Esophagus (tissue), 2 donors: ENCODE measurements at regions not wholly inside any gene's neighbourhood (a gene's known extent, or its start where the extent isn't known, plus 50 kb on each side); places are given as distances from the start of the nearest gene placed in this dataset.

Source experiments
- H3K27ac ChIP-seq, 2 donors: one replicate each; pipeline ENCODE4 v1.5.1; 2013; ENCODE audit warnings: low read depth in 2 of 2, mild to moderate bottlenecking in 2 of 2, inconsistent platforms in 1 of 2, low read length in 1 of 2, moderate library complexity in 1 of 2
- H3K27me3 ChIP-seq, 2 donors: one replicate each; pipeline ENCODE4 v1.6.1; 2013; ENCODE audit warnings: low read length in 2 of 2, control low read depth in 1 of 2, mild to moderate bottlenecking in 1 of 2; ENCODE audit not compliant: insufficient read depth in 2 of 2, control insufficient read depth in 1 of 2
- H3K36me3 ChIP-seq, 2 donors: one replicate each; pipeline ENCODE4 v1.6.1; 2013; ENCODE audit warnings: low read length in 1 of 2; ENCODE audit not compliant: control insufficient read depth in 2 of 2, insufficient read depth in 2 of 2
- H3K4me1 ChIP-seq, 2 donors: one replicate each; pipeline ENCODE4 v1.6.1; 2013; ENCODE audit warnings: low read length in 1 of 2; ENCODE audit not compliant: control insufficient read depth in 2 of 2, insufficient read depth in 2 of 2
- H3K4me3 ChIP-seq, 2 donors: one replicate each; pipeline ENCODE4 v1.5.1; 2013; ENCODE audit warnings: low read length in 2 of 2, mild to moderate bottlenecking in 2 of 2, low read depth in 1 of 2, moderate library complexity in 1 of 2
- H3K9me3 ChIP-seq, 2 donors: one replicate each; pipeline ENCODE4 v1.6.1; 2013; ENCODE audit warnings: mild to moderate bottlenecking in 2 of 2, low read depth in 1 of 2, low read length in 1 of 2, moderate library complexity in 1 of 2; ENCODE audit not compliant: control insufficient read depth in 2 of 2, insufficient read depth in 1 of 2
- WGBS, 2 donors: extraction: QIAGEN DNeasy Blood & Tissue Kit; methylation state at CpG; one replicate each; pipeline ENCODE4 v1.1.7; 2013; 5-methylcytosine and 5-hydroxymethylcytosine counted together
- donor health status: healthy with polysubstance abuse.
- donor health status: Bipolar disorder and iron deficiency.

DNA sequence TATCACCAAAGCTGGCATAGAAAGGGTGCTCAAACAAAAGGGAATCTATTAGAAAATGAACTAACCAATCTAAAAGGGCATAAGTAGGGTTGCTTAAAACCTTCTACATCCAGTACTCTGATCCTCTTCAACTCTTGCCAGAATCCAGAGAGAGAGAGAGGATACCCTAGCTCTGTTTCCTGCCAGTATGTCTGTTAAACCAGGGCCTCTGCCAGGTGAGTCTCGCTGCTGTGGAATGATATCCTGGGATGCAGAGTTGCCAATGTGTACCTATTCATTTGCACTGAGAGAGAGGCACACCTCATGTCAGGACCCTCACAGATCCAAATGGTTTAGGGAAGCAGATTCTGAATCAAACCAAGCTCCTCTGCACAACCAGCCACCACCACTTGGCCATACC, 79.8 kb upstream of the DYNLRB2 start:
- Histone ChIP-seq H3K27me3 (no peaks in the 10 kb centered on the region), H3K9me3 (no peaks in the 10 kb centered on the region), H3K36me3 (no peaks in the 10 kb centered on the region), H3K4me3 (no peak overlapping the region), H3K4me1 (no peaks in the 10 kb centered on the region), H3K27ac (no peak overlapping the region)
- 82 to 100% methylated on average over 1 of the region's 1 CpG for WGBS, 2 donors

DNA sequence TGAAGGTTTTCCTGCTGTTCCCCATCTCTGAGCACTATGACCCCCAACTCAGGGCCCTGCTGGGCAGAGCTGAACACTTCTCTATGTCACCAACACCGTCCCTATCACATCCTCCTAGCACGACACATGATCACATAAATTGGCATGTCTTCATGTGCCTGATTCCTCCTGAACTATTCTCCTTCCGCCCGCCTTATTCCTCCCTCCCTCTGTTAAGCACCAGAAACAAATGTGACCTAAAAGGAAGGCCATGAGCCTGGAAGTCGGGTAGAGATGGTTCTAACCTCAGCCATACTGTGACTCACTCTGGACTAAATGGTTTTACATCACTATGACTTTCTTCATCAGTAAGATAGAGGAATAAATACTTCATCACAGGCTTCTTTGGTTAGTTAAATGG, 80.8 kb upstream of the DYNLRB2 start:
- H3K4me3 ChIP-seq = no peak overlapping the region
- H3K9me3 ChIP-seq = no peaks in the 10 kb centered on the region
- H3K27me3 ChIP-seq = no peaks in the 10 kb centered on the region
- H3K4me1 ChIP-seq = no peaks in the 10 kb centered on the region
- H3K36me3 ChIP-seq = no peaks in the 10 kb centered on the region
- WGBS, 2 donors = 66 to 68% methylated on average over 5 of the region's 5 CpGs
- no peak overlapping the region for H3K27ac ChIP-seq

GRCh38 chr16:80459331-80459777, 81.4 kb upstream of the DYNLRB2 start:
- Histone ChIP-seq H3K36me3 (no peaks in the 10 kb centered on the region), H3K4me1 (no peaks in the 10 kb centered on the region), H3K27ac (no peak overlapping the region), H3K4me3 (no peak overlapping the region), H3K27me3 (no peaks in the 10 kb centered on the region), H3K9me3 (no peaks in the 10 kb centered on the region)
- 65 to 71% methylated on average over 3 of the region's 3 CpGs for WGBS, 2 donors

DNA sequence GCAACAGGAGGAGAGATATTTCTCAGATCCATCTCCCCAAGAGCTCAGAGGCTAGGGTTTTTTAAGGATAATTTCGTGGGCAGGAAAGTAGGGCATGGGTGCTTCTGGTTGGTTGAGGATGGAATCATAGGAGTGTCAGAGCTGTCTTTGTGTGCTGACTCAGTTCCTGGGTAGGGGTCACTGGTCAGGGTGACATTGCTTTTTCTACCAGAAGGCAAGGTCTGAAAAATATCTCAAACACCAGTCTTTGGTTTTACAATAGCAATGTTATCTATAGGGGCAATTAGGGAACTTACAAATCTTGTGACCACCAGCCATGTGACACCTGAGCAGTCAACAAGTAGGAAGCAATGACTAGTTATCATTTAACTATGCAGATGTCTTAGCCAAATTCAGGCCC, 82.9 kb upstream of the DYNLRB2 start:
- Histone ChIP-seq H3K9me3 (no peaks in the 10 kb centered on the region), H3K27me3 (no peaks in the 10 kb centered on the region), H3K4me3 (no peak overlapping the region), H3K4me1 (no peaks in the 10 kb centered on the region), H3K27ac (no peak overlapping the region), H3K36me3 (no peaks in the 10 kb centered on the region)
- WGBS, 2 donors = 46 to 50% methylated on average over 1 of the region's 1 CpG

GRCh38 chr16:80454802-80455201, 86.0 kb upstream of the DYNLRB2 start:
- H3K4me1 ChIP-seq = no peaks in the 10 kb centered on the region
- peaks cover 0 to 3% of the 10 kb centered on the region in 2 donors for H3K27me3 ChIP-seq
- WGBS, 2 donors = 77 to 88% methylated on average over 2 of the region's 2 CpGs
- H3K9me3 ChIP-seq = no peaks in the 10 kb centered on the region
- H3K36me3 ChIP-seq = no peaks in the 10 kb centered on the region
- no peak overlapping the region for H3K4me3 ChIP-seq
- H3K27ac ChIP-seq = no peak overlapping the region

DNA sequence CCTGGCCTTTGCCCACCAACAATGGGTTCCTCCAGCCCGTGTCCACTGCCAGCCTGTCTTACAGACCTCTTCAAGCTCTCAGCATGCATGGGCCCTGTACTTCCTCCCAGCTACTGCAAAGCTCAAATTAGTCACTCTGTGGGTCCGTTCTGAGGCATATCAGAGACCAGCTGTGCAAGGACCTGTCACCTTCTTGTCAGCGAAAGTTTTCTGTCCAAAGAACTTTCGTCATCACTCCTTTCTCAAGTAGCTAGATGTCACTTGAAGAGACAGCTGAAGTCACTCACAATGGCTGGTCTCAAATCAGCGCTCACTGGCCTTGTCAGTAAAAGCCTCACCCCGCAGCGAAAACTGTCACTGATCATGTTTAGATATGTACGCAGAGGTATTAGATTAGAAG, 91.4 kb upstream of the DYNLRB2 start:
- no peaks in the 10 kb centered on the region for H3K9me3 ChIP-seq
- H3K27me3 ChIP-seq = peaks cover 0 to 3% of the 10 kb centered on the region in 2 donors
- H3K36me3 ChIP-seq = no peaks in the 10 kb centered on the region
- H3K27ac ChIP-seq = no peak overlapping the region
- 79 to 80% methylated on average over 8 of the region's 8 CpGs for WGBS, 2 donors
- H3K4me1 ChIP-seq = no peaks in the 10 kb centered on the region
- H3K4me3 ChIP-seq = no peak overlapping the region

DNA sequence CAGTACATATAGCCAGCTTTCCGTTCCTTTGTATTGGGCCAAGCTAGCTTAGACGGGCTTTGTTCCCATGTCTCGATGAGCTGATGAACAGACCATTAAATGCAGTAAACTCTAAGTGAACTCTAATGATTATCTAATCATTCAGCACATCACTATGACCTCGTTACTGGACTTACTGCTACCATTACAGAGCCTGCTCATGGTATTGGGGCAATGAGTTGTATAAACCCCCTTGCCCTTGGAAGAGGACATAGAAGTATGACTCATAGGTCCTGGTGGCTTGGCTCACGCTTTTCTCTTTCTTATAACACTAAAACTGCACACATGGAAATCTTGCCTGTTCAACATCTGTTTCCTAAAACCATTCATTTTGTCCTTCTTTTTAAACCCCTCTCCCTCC, 93.6 kb upstream of the DYNLRB2 start:
- Histone ChIP-seq H3K4me3 (no peak overlapping the region), H3K27ac (no peak overlapping the region), H3K27me3 (peaks cover 0 to 3% of the 10 kb centered on the region in 2 donors), H3K36me3 (no peaks in the 10 kb centered on the region), H3K9me3 (no peaks in the 10 kb centered on the region), H3K4me1 (no peaks in the 10 kb centered on the region)
- WGBS, 2 donors = 79 to 83% methylated on average over 5 of the region's 5 CpGs

- Histone ChIP-seq H3K4me3 (no peak overlapping the region), H3K4me1 (no peaks in the 10 kb centered on the region), H3K9me3 (no peaks in the 10 kb centered on the region), H3K36me3 (no peaks in the 10 kb centered on the region), H3K27me3 (no peaks in the 10 kb centered on the region), H3K27ac (no peak overlapping the region)
- WGBS, 2 donors = 63 to 64% methylated on average over 5 of the region's 5 CpGs
Measured at GRCh38 chr16:80442779-80443178, 98.0 kb upstream of the DYNLRB2 start.

- no peaks in the 10 kb centered on the region for H3K9me3 ChIP-seq
- no peak overlapping the region for H3K27ac ChIP-seq
- H3K4me3 ChIP-seq = no peak overlapping the region
- H3K4me1 ChIP-seq = no peaks in the 10 kb centered on the region
- H3K27me3 ChIP-seq = no peaks in the 10 kb centered on the region
- WGBS, 2 donors = 61 to 80% methylated on average over 1 of the region's 1 CpG
- no peaks in the 10 kb centered on the region for H3K36me3 ChIP-seq
Measured at GRCh38 chr16:80441935-80442334, 98.9 kb upstream of the DYNLRB2 start.

DNA sequence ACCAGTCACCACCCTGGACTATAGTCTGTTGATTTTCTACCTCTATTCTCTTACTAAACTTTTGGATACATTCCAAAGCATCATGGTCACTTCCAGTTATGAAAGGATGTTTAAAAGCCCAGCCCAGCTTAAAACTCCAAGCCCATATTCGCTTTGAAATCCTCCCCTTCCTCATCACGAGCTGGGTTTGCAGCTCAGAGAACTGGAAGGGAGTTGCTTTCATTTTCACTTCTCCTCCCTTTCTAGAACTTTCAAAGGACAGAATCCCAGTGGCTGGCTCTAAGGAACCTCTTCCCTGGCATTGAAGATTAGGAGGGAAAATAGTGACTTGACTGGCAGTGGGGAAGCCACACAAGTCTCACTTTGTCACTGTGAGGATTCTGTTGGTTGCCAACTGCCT, 100.1 kb upstream of the DYNLRB2 start:
- no peaks in the 10 kb centered on the region for H3K36me3 ChIP-seq
- H3K27me3 ChIP-seq = no peaks in the 10 kb centered on the region
- H3K9me3 ChIP-seq = no peaks in the 10 kb centered on the region
- 40 to 52% methylated on average over 2 of the region's 2 CpGs for WGBS, 2 donors
- H3K4me3 ChIP-seq = no peak overlapping the region
- H3K4me1 ChIP-seq = no peaks in the 10 kb centered on the region
- no peak overlapping the region for H3K27ac ChIP-seq
